ENCODE measurements at regions not wholly inside any gene's neighbourhood (a gene's known extent, or its start where the extent isn't known, plus 50 kb on each side); places are given as distances from the start of the nearest gene placed in this dataset.

DNA sequence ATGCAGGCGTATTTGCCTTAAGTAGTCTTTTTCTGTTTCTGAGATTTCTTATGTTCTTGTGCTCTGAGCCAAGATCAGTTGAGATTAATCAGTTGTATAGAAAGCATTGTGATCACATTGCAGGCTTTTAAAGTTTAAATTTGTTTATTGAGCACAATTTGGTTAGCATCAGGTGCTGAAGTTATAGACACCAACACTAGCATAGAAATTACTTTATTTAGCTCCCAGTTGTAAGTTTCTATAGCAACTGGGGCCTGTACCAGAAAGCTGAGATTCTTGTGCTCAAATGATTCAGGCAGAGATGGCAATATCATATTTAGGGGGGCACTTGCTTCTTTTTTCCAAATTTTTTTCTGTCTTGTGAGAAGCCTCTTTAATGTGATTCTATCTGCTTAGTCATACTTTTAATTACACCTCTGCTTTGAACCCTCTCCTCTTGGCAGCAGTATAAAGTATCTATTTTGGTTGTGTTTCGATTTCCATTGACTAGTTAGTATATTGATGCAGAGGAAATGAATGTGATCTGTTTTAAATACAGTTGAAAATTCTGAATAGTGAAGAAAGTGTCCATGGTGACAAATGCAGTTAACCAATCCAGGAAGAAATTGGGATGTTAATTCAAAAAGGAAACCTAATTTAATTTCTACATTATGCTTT, 241.7 kb upstream of the GBE1 start:
- H3K4me2 ChIP-seq (ENCODE audit: low read length) = no peak overlapping the region
- H3K9me3 ChIP-seq (ENCODE audit: low read length) = no peaks in the 10 kb centered on the region
- H3K27ac ChIP-seq (ENCODE audit: low read length) = no peak overlapping the region
- no peaks in the 10 kb centered on the region for H3K27me3 ChIP-seq (ENCODE audit: low read length)
- no peak for TF ChIP-seq EZH2 (IDR thresholded peaks at IDR 0.05; ENCODE audit: low read length, unreplicated experiment)
- TF ChIP-seq EZH2phosphoT487 (IDR thresholded peaks at IDR 0.05; ENCODE audit: borderline replicate concordance, low read length) = no peak
- TF ChIP-seq, protein P1, sequence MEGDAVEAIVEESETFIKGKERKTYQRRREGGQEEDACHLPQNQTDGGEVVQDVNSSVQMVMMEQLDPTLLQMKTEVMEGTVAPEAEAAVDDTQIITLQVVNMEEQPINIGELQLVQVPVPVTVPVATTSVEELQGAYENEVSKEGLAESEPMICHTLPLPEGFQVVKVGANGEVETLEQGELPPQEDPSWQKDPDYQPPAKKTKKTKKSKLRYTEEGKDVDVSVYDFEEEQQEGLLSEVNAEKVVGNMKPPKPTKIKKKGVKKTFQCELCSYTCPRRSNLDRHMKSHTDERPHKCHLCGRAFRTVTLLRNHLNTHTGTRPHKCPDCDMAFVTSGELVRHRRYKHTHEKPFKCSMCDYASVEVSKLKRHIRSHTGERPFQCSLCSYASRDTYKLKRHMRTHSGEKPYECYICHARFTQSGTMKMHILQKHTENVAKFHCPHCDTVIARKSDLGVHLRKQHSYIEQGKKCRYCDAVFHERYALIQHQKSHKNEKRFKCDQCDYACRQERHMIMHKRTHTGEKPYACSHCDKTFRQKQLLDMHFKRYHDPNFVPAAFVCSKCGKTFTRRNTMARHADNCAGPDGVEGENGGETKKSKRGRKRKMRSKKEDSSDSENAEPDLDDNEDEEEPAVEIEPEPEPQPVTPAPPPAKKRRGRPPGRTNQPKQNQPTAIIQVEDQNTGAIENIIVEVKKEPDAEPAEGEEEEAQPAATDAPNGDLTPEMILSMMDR (conservative IDR thresholded peaks at IDR 0.05; ENCODE audit: low read depth, low read length) = no peak
- no peaks in the 10 kb centered on the region for H3F3A ChIP-seq (ENCODE audit: low read length, unreplicated experiment)
- no peak overlapping the region for H3K4me3 ChIP-seq (ENCODE audit: low read length)
- no peak for DNase-seq
- intact Hi-C loops (cut with micrococcal nuclease) = no loop called here
- no peaks in the 10 kb centered on the region for H3K79me2 ChIP-seq (ENCODE audit: low read length)
- H2AFZ ChIP-seq (ENCODE audit: low read length) = no peak overlapping the region
- H3K9ac ChIP-seq (ENCODE audit: low read length) = no peak overlapping the region
- ChIA-PET POLR2A (ENCODE audit: unreplicated experiment) (no interaction called here), CTCF (no interaction called here)
- H3K4me1 ChIP-seq (ENCODE audit: insufficient read depth, low read length) = 0 out of 2 replicates have a peak, but pooled peaks cover 4% of the 10 kb centered on the region
- ATAC-seq = no peak
- H4K20me1 ChIP-seq (ENCODE audit: low read length) = no peaks in the 10 kb centered on the region
- no peaks in the 10 kb centered on the region for H3K36me3 ChIP-seq (ENCODE audit: low read depth, low read length)
- no peaks in the 10 kb centered on the region for H3K9me2 ChIP-seq (replicated peaks; ENCODE audit: low read length)
- no TSS peak for BruUV-seq (replicated peaks)

DNA sequence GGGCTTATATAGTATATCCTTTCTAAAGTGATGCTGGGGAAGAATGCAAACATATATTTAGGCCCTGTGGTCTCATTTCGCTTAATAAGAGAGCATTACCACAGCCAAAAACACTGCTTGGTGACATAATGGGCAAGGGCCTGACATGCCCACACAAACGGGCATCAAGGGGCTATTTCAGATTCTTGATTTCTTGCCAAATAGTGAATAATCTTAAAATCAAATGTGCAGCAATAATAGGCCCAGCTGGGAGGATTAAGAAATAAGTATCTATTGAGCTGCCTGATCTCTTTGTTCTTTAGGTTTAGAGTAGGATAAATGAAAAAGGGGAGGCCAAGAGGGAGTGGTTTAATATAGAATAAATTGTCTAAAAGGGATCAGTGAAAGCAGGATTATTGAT, 241.0 kb upstream of the GBE1 start:
- H3K79me2 ChIP-seq (ENCODE audit: low read length) = no peaks in the 10 kb centered on the region
- DNase-seq (no peak), ATAC-seq (no peak)
- 0 out of 2 replicates have a peak, but pooled peaks cover 4% of the 10 kb centered on the region for H3K4me1 ChIP-seq (ENCODE audit: insufficient read depth, low read length)
- BruUV-seq (replicated peaks) = no TSS peak
- TF ChIP-seq EZH2 (IDR thresholded peaks at IDR 0.05; ENCODE audit: low read length, unreplicated experiment) = no peak
- TF ChIP-seq, protein P1 (conservative IDR thresholded peaks at IDR 0.05; ENCODE audit: low read depth, low read length) = no peak
- TF ChIP-seq EZH2phosphoT487 (IDR thresholded peaks at IDR 0.05; ENCODE audit: borderline replicate concordance, low read length) = no peak
- no peak overlapping the region for H3K27ac ChIP-seq (ENCODE audit: low read length)
- H3K9ac ChIP-seq (ENCODE audit: low read length) = no peak overlapping the region
- intact Hi-C loops (cut with micrococcal nuclease) = no loop called here
- no peak overlapping the region for H3K4me3 ChIP-seq (ENCODE audit: low read length)
- H3K9me3 ChIP-seq (ENCODE audit: low read length) = no peaks in the 10 kb centered on the region
- no peaks in the 10 kb centered on the region for H3K36me3 ChIP-seq (ENCODE audit: low read depth, low read length)
- CTCF ChIA-PET = no interaction called here
- H3K27me3 ChIP-seq (ENCODE audit: low read length) = no peaks in the 10 kb centered on the region
- POLR2A ChIA-PET (ENCODE audit: unreplicated experiment) = no interaction called here
- no peak overlapping the region for H2AFZ ChIP-seq (ENCODE audit: low read length)
- H3K9me2 ChIP-seq (replicated peaks; ENCODE audit: low read length) = no peaks in the 10 kb centered on the region
- no peak overlapping the region for H3K4me2 ChIP-seq (ENCODE audit: low read length)
- H4K20me1 ChIP-seq (ENCODE audit: low read length) = no peaks in the 10 kb centered on the region
- H3F3A ChIP-seq (ENCODE audit: low read length, unreplicated experiment) = no peaks in the 10 kb centered on the region

DNA sequence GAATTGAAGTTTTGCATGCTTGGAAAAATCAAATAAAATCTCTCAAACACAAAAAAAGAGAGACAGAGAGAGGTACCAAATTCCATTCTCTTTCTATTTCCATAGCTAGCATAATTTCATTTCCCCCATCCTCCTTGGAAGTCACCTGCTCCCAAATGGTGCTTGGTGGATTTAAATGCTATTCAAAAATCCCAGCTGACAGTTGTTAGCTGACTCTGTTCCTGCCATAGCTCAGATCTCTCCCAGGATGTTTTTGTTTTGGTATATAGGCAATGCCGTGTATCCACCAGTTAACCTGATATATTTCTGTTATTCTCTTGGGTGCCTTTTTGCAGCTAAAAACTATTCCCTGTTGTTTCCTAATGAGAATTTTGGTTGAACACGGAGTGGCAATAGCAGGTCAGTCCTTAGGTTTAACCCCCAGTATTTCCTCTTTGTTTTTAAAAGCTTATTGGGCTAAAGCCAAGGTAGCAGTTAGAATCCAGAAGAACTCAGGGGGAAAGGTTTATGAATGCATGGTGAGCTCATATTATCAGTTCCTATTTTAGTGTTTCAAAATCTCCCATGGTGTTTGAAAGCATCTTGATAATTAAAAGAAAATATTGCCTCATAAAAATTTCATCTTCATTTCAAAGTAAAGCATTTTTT, 240.0 kb upstream of the GBE1 start:
- no peak overlapping the region for H3K27ac ChIP-seq (ENCODE audit: low read length)

More for the DNA sequence above, 240.0 kb upstream of the GBE1 start:
- ATAC-seq (no peak), DNase-seq (no peak)
- Histone ChIP-seq H3K4me3 (ENCODE audit: low read length) (no peak overlapping the region), H3K79me2 (ENCODE audit: low read length) (no peaks in the 10 kb centered on the region), H3K4me1 (ENCODE audit: insufficient read depth, low read length) (0 out of 2 replicates have a peak, but pooled peaks cover 4% of the 10 kb centered on the region), H3K36me3 (ENCODE audit: low read depth, low read length) (no peaks in the 10 kb centered on the region), H2AFZ (ENCODE audit: low read length) (no peak overlapping the region), H3K9ac (ENCODE audit: low read length) (no peak overlapping the region), H3K27me3 (ENCODE audit: low read length) (no peaks in the 10 kb centered on the region), H3K9me3 (ENCODE audit: low read length) (no peaks in the 10 kb centered on the region), H3F3A (ENCODE audit: low read length, unreplicated experiment) (no peaks in the 10 kb centered on the region), H3K4me2 (ENCODE audit: low read length) (no peak overlapping the region), H4K20me1 (ENCODE audit: low read length) (no peaks in the 10 kb centered on the region), H3K9me2 (replicated peaks; ENCODE audit: low read length) (no peaks in the 10 kb centered on the region)
- ChIA-PET CTCF (no interaction called here), POLR2A (ENCODE audit: unreplicated experiment) (interaction anchor here (0.5 kb wide), 1 partner anchor 15 kb away, joined by 7 read pairs; no protein-coding TSS in a partner anchor)
- intact Hi-C loops (cut with micrococcal nuclease) = no loop called here
- BruUV-seq (replicated peaks) = no TSS peak
- TF ChIP-seq, protein P1 (conservative IDR thresholded peaks at IDR 0.05; ENCODE audit: low read depth, low read length) = no peak
- no peak for TF ChIP-seq EZH2phosphoT487 (IDR thresholded peaks at IDR 0.05; ENCODE audit: borderline replicate concordance, low read length)
- TF ChIP-seq EZH2 (IDR thresholded peaks at IDR 0.05; ENCODE audit: low read length, unreplicated experiment) = no peak

Data from PC-3 (cell line).